ENCODE measurements at regions not wholly inside any gene's neighbourhood (a gene's known extent, or its start where the extent isn't known, plus 50 kb on each side); places are given as distances from the start of the nearest gene placed in this dataset.
"Not testable (repeated sequence)": the region's sequence is repeated elsewhere in the genome, so short reads cannot be mapped to it uniquely, and the experiment has no call there.

- not testable (repeated sequence) for H3K4me3 ChIP-seq (replicated peaks in 1 of 2; ENCODE audit: low read depth in 2 of 2, low read length in 2 of 2); DNase-seq (ENCODE audit: low read depth in 2 of 2)
These were observed 53.5 kb upstream of the FAR1 start for GRCh38 chr11:13614918-13615317.

- no peak overlapping the region for H3K4me3 ChIP-seq (replicated peaks in 1 of 2; ENCODE audit: low read depth in 2 of 2, low read length in 2 of 2)
- no peak for TF ChIP-seq CTCF (IDR thresholded peaks at IDR 0.05; ENCODE audit: low read depth, low read length)
- no peak for DNase-seq (ENCODE audit: low read depth in 2 of 2)
These were observed 59.8 kb upstream of the FAR1 start for GRCh38 chr11:13608656-13609055.

GRCh38 chr11:13606701-13607100 is 61.8 kb upstream of the FAR1 start:
- TF ChIP-seq CTCF (IDR thresholded peaks at IDR 0.05; ENCODE audit: low read depth, low read length), result no peak
- H3K4me3 ChIP-seq (replicated peaks in 1 of 2; ENCODE audit: low read depth in 2 of 2, low read length in 2 of 2), result no peak overlapping the region
- no peak for DNase-seq (ENCODE audit: low read depth in 2 of 2)

- no peak overlapping the region for H3K4me3 ChIP-seq (replicated peaks in 1 of 2; ENCODE audit: low read depth in 2 of 2, low read length in 2 of 2)
- no peak for DNase-seq (ENCODE audit: low read depth in 2 of 2)
- TF ChIP-seq CTCF (IDR thresholded peaks at IDR 0.05; ENCODE audit: low read depth, low read length), result no peak
These were observed 64.8 kb upstream of the FAR1 start for GRCh38 chr11:13603661-13604060.

- no peak for TF ChIP-seq CTCF (IDR thresholded peaks at IDR 0.05; ENCODE audit: low read depth, low read length)
- no peak for DNase-seq (ENCODE audit: low read depth in 2 of 2)
- no peak overlapping the region for H3K4me3 ChIP-seq (replicated peaks in 1 of 2; ENCODE audit: low read depth in 2 of 2, low read length in 2 of 2)
These were observed 65.6 kb upstream of the FAR1 start for GRCh38 chr11:13602844-13603243.

GRCh38 chr11:13596611-13597326 is 71.7 kb upstream of the FAR1 start:
- TF ChIP-seq CTCF (IDR thresholded peaks at IDR 0.05; ENCODE audit: low read depth, low read length), result no peak
- no peak for DNase-seq (ENCODE audit: low read depth in 2 of 2)
- no peak overlapping the region for H3K4me3 ChIP-seq (replicated peaks in 1 of 2; ENCODE audit: low read depth in 2 of 2, low read length in 2 of 2)

- H3K4me3 ChIP-seq (replicated peaks in 1 of 2; ENCODE audit: low read depth in 2 of 2, low read length in 2 of 2), result no peak overlapping the region
- no peak for TF ChIP-seq CTCF (IDR thresholded peaks at IDR 0.05; ENCODE audit: low read depth, low read length)
- DNase-seq (ENCODE audit: low read depth in 2 of 2), result peak in 1 of 2 donors; percentile 35
These were observed 73.3 kb upstream of the FAR1 start for GRCh38 chr11:13595166-13595565.

Data from cardiac fibroblast (primary cell).